GM12878 (cell line): ENCODE measurements at regions not wholly inside any gene's neighbourhood (a gene's known extent, or its start where the extent isn't known, plus 50 kb on each side); places are given as distances from the start of the nearest gene placed in this dataset.

ENCODE experiments used
- ATAC-seq: fragments of 200-7000 bp; cut with Tn5 transposase; 3 replicates; pipeline ENCODE4 v1.9.1; 2020; ENCODE audit warnings: mild to moderate bottlenecking, moderate library complexity
- BruUV-seq: library from RNA; stranded (reverse); fragments of 400-500 nt; replicated peaks from 2 replicates; lab custom pipeline; 2021; lab: Mats Ljungman, UMichigan
- CTCF ChIA-PET: fragments of 300-600 bp; sonication (Branson Sonifier 250); formaldehyde crosslinking; extraction: SDS; loops from one replicate; lab custom pipeline; 2021; ENCODE audit warnings: inconsistent platforms; lab: Yijun Ruan, JAX
- POLR2A ChIA-PET: fragments of 350-600 bp; formaldehyde crosslinking; extraction: SDS; loops from one replicate; lab custom pipeline; 2021; ENCODE audit warnings: inconsistent platforms; lab: Charles Lee
- RAD21 ChIA-PET: fragments of 300-600 bp; sonication (Branson Sonifier 250); formaldehyde crosslinking; loops from one replicate; lab custom pipeline; 2023; ENCODE audit warnings: antibody characterized with exemption; ENCODE audit not compliant: unreplicated experiment; lab: Charles Lee
- SMC1A ChIA-PET: fragments of 300-600 bp; sonication (Branson Sonifier 250); formaldehyde crosslinking; loops from one replicate; lab custom pipeline; 2023; ENCODE audit not compliant: unreplicated experiment, uncharacterized antibody; lab: Charles Lee
- DNase-seq: peaks from one replicate; pipeline ENCODE4 v3.0.0-alpha.2; 2011; ENCODE audit warnings: low read depth, low spot score
- FAIRE-seq: peaks from 3 replicates; lab custom pipeline; 2011; peaks lifted over from hg19 to GRCh38; lab: Jason Lieb, UNC
- H2AFZ ChIP-seq: 2 replicates; pipeline ENCODE4 v1.6.0; 2011; ENCODE audit warnings: low read depth, low read length, control low read depth; ENCODE audit not compliant: control insufficient read depth
- H3K27ac ChIP-seq: 2 replicates; pipeline ENCODE4 v1.5.1; 2011; ENCODE audit warnings: control low read depth; ENCODE audit not compliant: control insufficient read depth, insufficient read depth
- H3K27me3 ChIP-seq, 2 experiments: replicated peaks in 1 of 2; 2 replicates each; pipeline versions ENCODE4 v1.6.0 to v1.6.1; 2011; ENCODE audit warnings: low read length in 1 of 2; ENCODE audit not compliant: control insufficient read depth in 2 of 2, insufficient read depth in 2 of 2
- H3K36me3 ChIP-seq, 2 experiments: 2 replicates each; pipeline ENCODE4 v1.5.1; 2011; ENCODE audit warnings: low read length in 1 of 2; ENCODE audit not compliant: control insufficient read depth in 2 of 2, insufficient read depth in 2 of 2
- H3K4me1 ChIP-seq: 2 replicates; pipeline ENCODE4 v1.6.1; 2011; ENCODE audit warnings: mild to moderate bottlenecking, low read length, moderate library complexity, mixed read lengths; ENCODE audit not compliant: control insufficient read depth, insufficient read depth
- H3K4me2 ChIP-seq: 2 replicates; pipeline ENCODE4 v1.6.0; 2011; ENCODE audit warnings: control low read depth; ENCODE audit not compliant: control insufficient read depth, insufficient read depth
- H3K4me3 ChIP-seq: fragments of 200-600 bp; sonication (generic); 2 replicates; pipeline ENCODE4 v1.5.1; 2016
- H3K79me2 ChIP-seq: 2 replicates; pipeline ENCODE4 v1.6.0; 2011; ENCODE audit warnings: low read length; ENCODE audit not compliant: control insufficient read depth, insufficient read depth
- H3K9ac ChIP-seq: 2 replicates; pipeline ENCODE4 v1.8.0; 2011; ENCODE audit warnings: low read length, control low read depth, mixed read lengths; ENCODE audit not compliant: control insufficient read depth, insufficient read depth
- H3K9me3 ChIP-seq: replicated peaks from 3 replicates; pipeline ENCODE4 v1.5.1; 2011; ENCODE audit warnings: mild to moderate bottlenecking, low read length; ENCODE audit not compliant: control insufficient read depth, insufficient read depth
- H4K20me1 ChIP-seq: 2 replicates; pipeline ENCODE4 v1.6.0; 2011; ENCODE audit not compliant: control insufficient read depth, insufficient read depth
- IKZF2 ChIP-seq, 2 experiments: fragments of 450-650 bp; IDR thresholded peaks; 2 replicates each; pipeline ENCODE4 v1.6.1; 2017; ENCODE audit warnings: mild to moderate bottlenecking in 2 of 2, moderate library complexity in 2 of 2
- SUPT20H ChIP-seq: IDR thresholded peaks from 2 replicates; pipeline ENCODE4 v1.6.1; 2011; ENCODE audit warnings: low read depth, mild to moderate bottlenecking, low read length, moderate library complexity, borderline replicate concordance; ENCODE audit not compliant: control insufficient read depth
- ZNF687 ChIP-seq: fragments of 450-650 bp; IDR thresholded peaks from 2 replicates; pipeline ENCODE4 v1.6.1; 2017; ENCODE audit warnings: mild to moderate bottlenecking, moderate library complexity
- WGBS: methylation state at CpG from one replicate; pipeline ENCODE4 v1.1.6; 2016; ENCODE audit warnings: low lambda C conversion rate; ENCODE audit not compliant: insufficient replicate concordance, insufficient coverage; ENCODE audit errors: missing lambda C conversion rate; 5-methylcytosine and 5-hydroxymethylcytosine counted together
- in situ Hi-C: fragments of 300-500 bp; cut with MboI; formaldehyde crosslinking; loops from 9 replicates; pipeline ENCODE4 v1.14.3; 2018; ENCODE audit warnings: mixed read lengths
- intact Hi-C: fragments of 100-400 bp; cut with micrococcal nuclease; formaldehyde crosslinking; loops from one replicate; pipeline ENCODE4 v1.14.2; 2022; ENCODE audit not compliant: unreplicated experiment

- Histone ChIP-seq H3K36me3 (no peaks in the 10 kb centered on the region), H3K9me3 (no peaks in the 10 kb centered on the region), H3K27me3 (no peaks in the 10 kb centered on the region), H3K27ac (no peak overlapping the region), H3K4me1 (no peaks in the 10 kb centered on the region), H4K20me1 (no peaks in the 10 kb centered on the region), H3K4me3 (no peak overlapping the region), H3K9ac (no peak overlapping the region), H2AFZ (no peak overlapping the region), H3K4me2 (no peak overlapping the region), H3K79me2 (no peaks in the 10 kb centered on the region)
- intact Hi-C loops (no loop called here), in situ Hi-C loops (no loop called here)
- ATAC-seq, result no peak
- POLR2A ChIA-PET, result no interaction called here
- TF ChIP-seq ZNF687 (no peak), SUPT20H (no peak), IKZF2 (IDR thresholded peaks at IDR 0.05) (no peak)
- 78% methylated on average over 2 of the region's 2 CpGs for WGBS
- no TSS peak for BruUV-seq
- CTCF ChIA-PET, result no interaction called here
- RAD21 ChIA-PET, result no interaction called here
- no peak for FAIRE-seq
- no peak for DNase-seq
- SMC1A ChIA-PET, result no interaction called here
These were observed 56.2 kb upstream of the DDHD1 start for GRCh38 chr14:53209370-53209769.
